ENCODE measurements at regions not wholly inside any gene's neighbourhood (a gene's known extent, or its start where the extent isn't known, plus 50 kb on each side); places are given as distances from the start of the nearest gene placed in this dataset.
"Not testable (repeated sequence)": the region's sequence is repeated elsewhere in the genome, so short reads cannot be mapped to it uniquely, and the experiment has no call there.

GRCh38 chr2:87198422-87198821, 176.8 kb upstream of the PLGLB1 start:
- WGBS: no CpG with 5 or more reads among the region's 2 CpGs
- H3K9ac ChIP-seq (ENCODE audit: low read length); H4K8ac ChIP-seq (ENCODE audit: low read length); H3K79me1 ChIP-seq (replicated peaks; ENCODE audit: low read length, poor library complexity, severe bottlenecking); H3K27me3 ChIP-seq (ENCODE audit: control insufficient read depth in 1 of 2, insufficient read depth in 1 of 2, low read length in 2 of 2); H2BK12ac ChIP-seq (ENCODE audit: low read length in 2 of 2); H3K4ac ChIP-seq (ENCODE audit: low read depth in 1 of 2, low read length in 2 of 2); H2BK15ac ChIP-seq (ENCODE audit: low read depth, poor library complexity, severe bottlenecking); H3K27ac ChIP-seq (ENCODE audit: low read length, poor library complexity, severe bottlenecking); H3K23ac ChIP-seq (ENCODE audit: low read length in 2 of 2); H3K18ac ChIP-seq (ENCODE audit: low read depth in 1 of 2, low read length in 2 of 2); H3K4me3 ChIP-seq (ENCODE audit: insufficient read depth in 1 of 2, low read depth in 1 of 2, low read length in 2 of 2); H3K14ac ChIP-seq (ENCODE audit: low read length in 2 of 2); H3K4me1 ChIP-seq (ENCODE audit: control insufficient read depth, insufficient read depth, low read depth, low read length); H3K9me3 ChIP-seq (ENCODE audit: control insufficient read depth, low read length); H2AFZ ChIP-seq (ENCODE audit: low read depth, low read length); DNase-seq; H3K4me2 ChIP-seq (ENCODE audit: low read length, poor library complexity, severe bottlenecking); H4K91ac ChIP-seq (ENCODE audit: low read length); H2AK5ac ChIP-seq (ENCODE audit: low read length, severe bottlenecking); H3K36me3 ChIP-seq (ENCODE audit: control insufficient read depth in 1 of 2, insufficient read depth in 2 of 2, low read depth in 1 of 2, low read length in 2 of 2); H2BK120ac ChIP-seq (ENCODE audit: low read depth, low read length); H2BK5ac ChIP-seq (ENCODE audit: low read depth, low read length, poor library complexity, severe bottlenecking): not testable (repeated sequence)

- H2BK12ac ChIP-seq (ENCODE audit: low read length in 2 of 2); H2BK5ac ChIP-seq (ENCODE audit: low read depth, low read length, poor library complexity, severe bottlenecking); H4K91ac ChIP-seq (ENCODE audit: low read length); H3K4me1 ChIP-seq (ENCODE audit: control insufficient read depth, insufficient read depth, low read depth, low read length); H3K4ac ChIP-seq (ENCODE audit: low read depth in 1 of 2, low read length in 2 of 2); DNase-seq; H3K4me3 ChIP-seq (ENCODE audit: insufficient read depth in 1 of 2, low read depth in 1 of 2, low read length in 2 of 2); H3K27ac ChIP-seq (ENCODE audit: low read length, poor library complexity, severe bottlenecking); H3K9ac ChIP-seq (ENCODE audit: low read length); H3K18ac ChIP-seq (ENCODE audit: low read depth in 1 of 2, low read length in 2 of 2); H3K4me2 ChIP-seq (ENCODE audit: low read length, poor library complexity, severe bottlenecking); H2AFZ ChIP-seq (ENCODE audit: low read depth, low read length); H2AK5ac ChIP-seq (ENCODE audit: low read length, severe bottlenecking); H3K9me3 ChIP-seq (ENCODE audit: control insufficient read depth, low read length); H3K79me1 ChIP-seq (replicated peaks; ENCODE audit: low read length, poor library complexity, severe bottlenecking); H3K36me3 ChIP-seq (ENCODE audit: control insufficient read depth in 1 of 2, insufficient read depth in 2 of 2, low read depth in 1 of 2, low read length in 2 of 2); H3K14ac ChIP-seq (ENCODE audit: low read length in 2 of 2); H3K27me3 ChIP-seq (ENCODE audit: control insufficient read depth in 1 of 2, insufficient read depth in 1 of 2, low read length in 2 of 2); H3K23ac ChIP-seq (ENCODE audit: low read length in 2 of 2); H2BK120ac ChIP-seq (ENCODE audit: low read depth, low read length); H2BK15ac ChIP-seq (ENCODE audit: low read depth, poor library complexity, severe bottlenecking); H4K8ac ChIP-seq (ENCODE audit: low read length): not testable (repeated sequence)
- WGBS: no CpG with 5 or more reads among the region's 9 CpGs
Observed at GRCh38 chr2:87199228-87199627, 177.6 kb upstream of the PLGLB1 start.

- not testable (repeated sequence) for H3K18ac ChIP-seq (ENCODE audit: low read depth in 1 of 2, low read length in 2 of 2); H3K14ac ChIP-seq (ENCODE audit: low read length in 2 of 2); H3K4me2 ChIP-seq (ENCODE audit: low read length, poor library complexity, severe bottlenecking); H4K8ac ChIP-seq (ENCODE audit: low read length); DNase-seq; H3K27me3 ChIP-seq (ENCODE audit: control insufficient read depth in 1 of 2, insufficient read depth in 1 of 2, low read length in 2 of 2); H3K9ac ChIP-seq (ENCODE audit: low read length); H3K4ac ChIP-seq (ENCODE audit: low read depth in 1 of 2, low read length in 2 of 2); H3K36me3 ChIP-seq (ENCODE audit: control insufficient read depth in 1 of 2, insufficient read depth in 2 of 2, low read depth in 1 of 2, low read length in 2 of 2); H3K4me1 ChIP-seq (ENCODE audit: control insufficient read depth, insufficient read depth, low read depth, low read length); H3K27ac ChIP-seq (ENCODE audit: low read length, poor library complexity, severe bottlenecking); H2AFZ ChIP-seq (ENCODE audit: low read depth, low read length); H2BK12ac ChIP-seq (ENCODE audit: low read length in 2 of 2); H4K91ac ChIP-seq (ENCODE audit: low read length); H3K9me3 ChIP-seq (ENCODE audit: control insufficient read depth, low read length); H2BK5ac ChIP-seq (ENCODE audit: low read depth, low read length, poor library complexity, severe bottlenecking); H3K23ac ChIP-seq (ENCODE audit: low read length in 2 of 2); H2AK5ac ChIP-seq (ENCODE audit: low read length, severe bottlenecking); H3K79me1 ChIP-seq (replicated peaks; ENCODE audit: low read length, poor library complexity, severe bottlenecking); H3K4me3 ChIP-seq (ENCODE audit: insufficient read depth in 1 of 2, low read depth in 1 of 2, low read length in 2 of 2); H2BK120ac ChIP-seq (ENCODE audit: low read depth, low read length); H2BK15ac ChIP-seq (ENCODE audit: low read depth, poor library complexity, severe bottlenecking)
- WGBS: 100% methylated on average over 2 of the region's 8 CpGs
Observed at GRCh38 chr2:87204569-87205147, 183.0 kb upstream of the PLGLB1 start.

- not testable (repeated sequence) for H3K27ac ChIP-seq (ENCODE audit: low read length, poor library complexity, severe bottlenecking); H3K36me3 ChIP-seq (ENCODE audit: control insufficient read depth in 1 of 2, insufficient read depth in 2 of 2, low read depth in 1 of 2, low read length in 2 of 2); H2BK15ac ChIP-seq (ENCODE audit: low read depth, poor library complexity, severe bottlenecking); H3K23ac ChIP-seq (ENCODE audit: low read length in 2 of 2); H3K79me1 ChIP-seq (replicated peaks; ENCODE audit: low read length, poor library complexity, severe bottlenecking); H3K9ac ChIP-seq (ENCODE audit: low read length); H2BK120ac ChIP-seq (ENCODE audit: low read depth, low read length); H2BK12ac ChIP-seq (ENCODE audit: low read length in 2 of 2); H3K27me3 ChIP-seq (ENCODE audit: control insufficient read depth in 1 of 2, insufficient read depth in 1 of 2, low read length in 2 of 2); H2AFZ ChIP-seq (ENCODE audit: low read depth, low read length); H3K4me1 ChIP-seq (ENCODE audit: control insufficient read depth, insufficient read depth, low read depth, low read length); H4K8ac ChIP-seq (ENCODE audit: low read length); H3K14ac ChIP-seq (ENCODE audit: low read length in 2 of 2); H2BK5ac ChIP-seq (ENCODE audit: low read depth, low read length, poor library complexity, severe bottlenecking); H3K4me3 ChIP-seq (ENCODE audit: insufficient read depth in 1 of 2, low read depth in 1 of 2, low read length in 2 of 2); H3K9me3 ChIP-seq (ENCODE audit: control insufficient read depth, low read length); H3K4ac ChIP-seq (ENCODE audit: low read depth in 1 of 2, low read length in 2 of 2); H2AK5ac ChIP-seq (ENCODE audit: low read length, severe bottlenecking); DNase-seq; H3K18ac ChIP-seq (ENCODE audit: low read depth in 1 of 2, low read length in 2 of 2); H3K4me2 ChIP-seq (ENCODE audit: low read length, poor library complexity, severe bottlenecking); H4K91ac ChIP-seq (ENCODE audit: low read length)
- no CpG with 5 or more reads among the region's 3 CpGs for WGBS
Observed at GRCh38 chr2:87212938-87213337, 191.3 kb upstream of the PLGLB1 start.

Measured in mesenchymal stem cell (in vitro differentiated cells and primary cell).